ENCODE measurements at regions not wholly inside any gene's neighbourhood (a gene's known extent, or its start where the extent isn't known, plus 50 kb on each side); places are given as distances from the start of the nearest gene placed in this dataset.

DNA sequence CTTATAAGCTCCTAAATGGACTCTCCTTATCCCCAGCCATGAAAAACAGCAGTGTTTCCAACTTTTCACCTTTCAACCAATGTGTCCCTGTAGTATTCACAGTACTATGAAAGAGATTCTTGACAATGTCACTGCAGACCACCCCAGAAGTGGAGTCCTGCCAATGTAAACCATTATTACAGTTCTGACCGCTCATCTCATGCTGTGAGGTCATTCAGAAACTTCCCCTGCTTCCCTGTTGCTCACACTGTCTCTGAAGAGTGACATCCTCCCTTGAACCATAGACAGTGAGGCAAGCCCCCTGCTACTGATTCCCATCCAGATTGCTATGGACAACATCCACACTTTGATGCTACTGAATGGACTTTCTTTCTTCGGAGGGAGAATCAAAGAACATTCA, 1523.7 kb upstream of the ACVR2A start:
- DNase-seq: no peak

DNA sequence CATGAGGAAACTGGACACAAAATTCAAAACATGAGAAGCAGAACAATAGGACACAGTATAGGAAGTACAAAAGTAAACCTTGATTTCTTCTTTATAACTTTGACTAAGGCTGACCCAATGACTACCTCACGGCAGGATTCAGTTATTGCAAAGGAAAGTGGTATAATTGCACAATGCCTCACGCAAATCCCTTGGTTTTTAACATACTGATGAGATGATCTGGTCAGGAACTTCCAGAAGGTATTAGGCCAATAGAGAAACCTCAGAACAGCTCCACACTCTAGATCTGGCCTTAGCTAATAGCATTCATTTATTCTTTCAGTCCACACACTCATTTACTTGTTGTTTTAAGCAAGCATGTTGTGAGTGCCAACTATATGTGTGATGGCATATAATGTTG, 1526.9 kb upstream of the ACVR2A start:
- DNase-seq: no peak

DNA sequence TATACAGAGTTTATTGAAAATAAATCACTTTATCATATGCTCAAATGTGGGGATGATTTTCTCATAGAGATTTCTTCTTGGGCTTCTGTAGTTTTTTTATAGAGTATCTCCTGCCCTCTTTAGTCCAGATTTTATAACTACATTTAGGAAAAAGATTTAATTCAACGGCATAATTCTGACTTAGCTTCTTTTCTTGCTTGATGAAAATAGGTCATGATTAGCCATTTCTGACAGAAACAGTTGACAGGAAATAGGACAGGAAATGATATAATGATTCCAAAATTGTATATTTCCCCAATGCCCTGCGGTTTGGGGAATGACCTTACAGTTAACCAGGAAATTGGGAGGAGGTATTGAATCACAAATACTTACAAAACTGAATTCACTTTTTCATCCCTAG, 1531.9 kb upstream of the ACVR2A start:
- no peak for DNase-seq

GRCh38 chr2:146305164-146305563, 1539.7 kb upstream of the ACVR2A start:
- no peak for DNase-seq

GRCh38 chr2:146301287-146301686, 1543.5 kb upstream of the ACVR2A start:
- no peak for DNase-seq

- no peak for DNase-seq
Measured at GRCh38 chr2:146295080-146295670, 1549.7 kb upstream of the ACVR2A start.

DNA sequence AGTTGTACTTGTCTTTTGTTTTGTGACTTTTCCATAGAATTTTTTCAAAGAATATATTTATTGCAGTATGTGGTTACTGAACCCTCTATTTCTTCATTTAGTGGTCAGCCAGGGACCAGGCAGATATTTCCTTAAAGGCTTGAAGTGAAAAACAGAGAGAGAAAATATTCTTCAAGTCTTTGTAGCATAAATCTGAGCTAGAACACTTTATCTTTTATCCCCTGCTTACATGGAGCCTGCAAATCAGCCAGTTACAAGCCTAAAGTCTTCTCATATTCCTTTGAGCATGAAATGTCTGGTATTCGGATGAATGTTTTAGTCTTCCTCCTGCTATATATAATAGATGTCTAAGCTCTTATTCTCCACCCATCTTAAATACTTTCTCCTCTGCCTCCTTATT, 1557.5 kb upstream of the ACVR2A start:
- DNase-seq: no peak

DNA sequence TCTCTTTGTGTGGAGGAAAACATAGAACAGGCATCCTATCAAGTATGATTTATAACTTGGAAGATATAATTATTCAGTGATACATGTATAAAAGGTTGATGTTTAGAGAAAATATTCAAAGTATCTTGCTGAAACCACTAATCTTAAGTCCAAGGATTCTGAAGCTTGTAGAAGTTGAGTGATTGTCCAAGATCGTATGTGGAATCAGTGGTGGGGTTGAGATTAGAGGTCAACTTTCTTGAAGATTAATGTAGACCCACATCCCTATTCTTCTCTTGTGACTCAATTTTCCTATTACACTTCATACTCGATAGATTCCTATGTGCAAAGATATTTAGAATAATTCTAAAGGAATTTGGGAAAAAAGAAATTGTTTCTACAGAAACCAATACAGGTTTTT, 1565.9 kb upstream of the ACVR2A start:
- no peak for DNase-seq

GRCh38 chr2:146271131-146271831, 1573.5 kb upstream of the ACVR2A start:
- no peak for DNase-seq

DNA sequence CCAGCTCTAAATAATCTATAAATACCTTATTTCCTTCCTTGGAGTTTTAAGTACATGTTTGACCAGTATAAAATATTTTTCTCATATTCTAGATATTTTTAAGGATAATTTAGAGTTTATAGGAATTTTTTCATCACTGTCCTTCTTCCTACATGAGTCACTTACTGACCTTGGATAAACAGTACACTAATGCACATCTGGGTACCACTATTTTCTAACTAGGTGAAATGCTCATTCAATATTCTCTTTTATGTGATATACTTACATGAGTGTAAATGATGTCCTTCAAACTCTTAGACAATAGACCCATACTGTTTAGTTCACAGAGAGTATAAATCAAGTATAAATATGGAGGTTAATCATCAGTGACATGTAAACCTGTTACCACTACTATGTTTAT, 1574.2 kb upstream of the ACVR2A start:
- no peak for DNase-seq

GRCh38 chr2:146267093-146267492, 1577.7 kb upstream of the ACVR2A start:
- no peak for DNase-seq

DNA sequence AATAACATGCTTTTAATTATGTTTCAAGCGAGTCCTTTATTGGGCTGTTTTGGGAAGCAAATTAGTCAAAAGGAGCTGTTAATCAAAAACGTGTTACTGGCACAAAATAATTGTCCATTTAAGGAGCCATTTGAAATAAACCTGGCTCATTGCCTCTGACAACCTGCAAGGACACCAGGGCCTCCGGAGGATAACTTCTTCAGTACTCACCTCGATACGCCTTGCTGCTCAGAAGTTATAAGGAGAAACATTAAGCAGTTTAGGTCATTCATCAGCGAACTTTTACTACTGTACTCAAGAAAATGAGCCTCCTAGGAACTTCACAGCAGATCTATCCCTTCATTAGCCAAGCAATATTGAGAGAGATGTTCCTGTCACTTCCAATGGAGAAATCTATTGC, 1579.2 kb upstream of the ACVR2A start:
- DNase-seq: no peak

DNA sequence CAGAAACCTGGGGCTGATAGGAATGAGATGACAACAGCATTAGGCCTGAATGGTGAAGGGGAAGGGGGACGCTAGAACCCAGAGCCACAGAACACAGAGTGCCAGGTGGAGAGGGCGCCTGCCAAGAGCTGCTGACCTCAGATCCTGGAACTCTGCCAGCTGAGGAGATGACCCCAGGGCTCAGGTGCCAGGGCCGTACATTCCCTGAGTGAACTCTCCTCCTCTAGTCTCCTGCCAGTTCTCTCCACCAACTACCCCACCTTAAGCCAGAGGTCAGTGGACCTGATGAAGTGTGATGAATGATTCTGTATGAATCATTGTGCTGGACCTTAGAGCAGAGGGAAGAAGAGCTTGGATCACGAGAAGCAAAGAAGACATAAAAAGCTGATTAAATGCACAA, 1582.2 kb upstream of the ACVR2A start:
- DNase-seq: no peak

DNA sequence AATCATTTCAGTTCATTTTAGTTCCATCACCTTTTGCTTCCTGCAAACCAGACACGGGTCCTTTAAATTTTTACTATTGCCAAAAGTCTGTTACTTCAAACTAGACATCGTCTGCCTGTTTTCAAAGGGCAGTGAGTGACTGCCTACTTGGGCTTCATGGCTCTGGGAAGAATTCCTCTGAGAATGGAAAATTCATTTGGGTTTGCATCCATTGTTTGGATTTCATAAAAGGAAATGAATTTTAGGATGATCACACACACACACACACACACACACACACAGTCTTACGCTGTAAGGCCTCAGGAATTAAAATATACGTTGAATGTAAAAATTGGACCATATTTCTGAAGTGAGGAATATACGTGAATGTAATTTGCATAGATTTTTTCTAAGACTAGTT, 1584.3 kb upstream of the ACVR2A start:
- no peak for DNase-seq

- no peak for DNase-seq
Measured at GRCh38 chr2:146259816-146260215, 1585.0 kb upstream of the ACVR2A start.

- DNase-seq: no peak
Measured at GRCh38 chr2:146258071-146258470, 1586.8 kb upstream of the ACVR2A start.

DNA sequence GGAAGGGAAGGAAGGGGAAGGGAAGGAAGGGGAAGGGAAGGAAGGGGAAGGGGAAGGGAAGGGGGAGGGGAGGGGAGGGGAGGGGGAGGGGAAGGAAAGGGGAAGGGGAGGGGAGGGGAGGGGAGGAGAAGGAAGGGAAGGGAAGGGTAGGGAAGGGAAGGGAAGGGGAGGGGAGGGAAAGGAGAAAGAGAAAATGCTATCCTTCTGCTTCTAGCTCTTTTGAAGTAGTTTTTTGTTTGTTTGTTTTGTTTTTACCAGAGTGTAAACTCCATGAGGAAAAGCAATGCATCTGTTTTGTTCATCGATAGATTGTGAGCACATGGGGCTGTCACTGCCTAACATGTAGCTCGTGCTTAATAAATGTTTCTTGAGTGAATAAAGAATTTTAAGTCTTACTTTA, 1592.7 kb upstream of the ACVR2A start:
- no peak for DNase-seq

- no peak for DNase-seq
Measured at GRCh38 chr2:146251328-146251727, 1593.5 kb upstream of the ACVR2A start.

DNA sequence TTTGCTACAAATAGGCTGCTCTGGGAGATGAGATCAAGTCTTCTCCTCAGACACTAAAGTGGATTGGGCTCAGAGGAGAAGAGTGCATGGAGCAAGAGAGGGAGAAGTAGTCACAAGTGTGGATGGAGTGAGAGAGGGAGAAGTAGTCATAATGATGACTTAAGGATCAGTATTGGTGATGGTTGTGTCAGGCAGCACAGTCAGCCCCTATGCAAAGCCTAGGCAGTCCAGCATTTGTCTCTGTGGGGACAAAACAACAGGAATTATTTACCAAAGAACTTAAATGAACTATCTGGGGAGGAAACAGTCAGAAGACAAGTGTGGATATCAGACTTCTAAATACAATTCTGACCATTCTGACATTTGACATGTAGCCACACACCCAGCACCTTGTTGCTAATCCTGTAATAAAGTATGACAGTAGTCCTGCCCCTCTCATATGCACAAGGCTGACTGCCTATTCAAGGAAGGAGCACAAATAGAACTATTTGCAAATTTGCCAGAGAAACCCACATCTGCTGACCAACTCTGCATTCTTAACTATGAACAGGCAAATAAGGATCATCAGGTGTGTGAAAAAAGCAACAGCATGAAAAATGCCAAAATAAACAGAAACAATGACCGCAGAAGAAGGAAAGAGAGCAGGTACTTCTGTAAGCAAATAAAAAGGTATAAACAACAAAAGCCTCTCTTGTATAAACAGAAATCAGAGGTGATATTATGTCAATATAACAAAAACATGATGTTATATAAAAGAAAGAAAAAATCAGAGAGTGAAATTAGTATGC, 1597.9 kb upstream of the ACVR2A start:
- no peak for DNase-seq

- DNase-seq: no peak
Measured at GRCh38 chr2:146246002-146246735, 1598.7 kb upstream of the ACVR2A start.

- no peak for DNase-seq
Measured at GRCh38 chr2:146244830-146245229, 1600.0 kb upstream of the ACVR2A start.

GRCh38 chr2:146244131-146244530, 1600.7 kb upstream of the ACVR2A start:
- no peak for DNase-seq

DNA sequence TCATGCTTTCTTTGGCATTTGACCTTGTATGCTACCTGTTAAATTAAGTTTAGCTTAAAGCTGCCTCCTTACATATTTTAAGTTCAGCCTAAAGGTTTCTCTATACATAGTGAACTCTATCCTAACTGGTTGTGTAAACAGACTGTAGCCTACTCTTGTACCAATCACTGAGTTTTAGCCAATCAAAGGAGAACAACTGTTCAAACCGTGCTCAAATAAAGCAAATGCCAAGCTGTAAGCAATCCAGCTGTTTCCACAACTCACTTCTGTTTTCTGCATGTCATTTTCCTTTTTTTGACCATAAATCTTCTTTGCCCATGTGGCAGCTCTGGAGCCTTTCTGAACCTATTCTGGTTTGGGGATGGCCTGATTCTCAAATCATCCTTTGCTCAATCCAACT, 1603.8 kb upstream of the ACVR2A start:
- DNase-seq: no peak

DNA sequence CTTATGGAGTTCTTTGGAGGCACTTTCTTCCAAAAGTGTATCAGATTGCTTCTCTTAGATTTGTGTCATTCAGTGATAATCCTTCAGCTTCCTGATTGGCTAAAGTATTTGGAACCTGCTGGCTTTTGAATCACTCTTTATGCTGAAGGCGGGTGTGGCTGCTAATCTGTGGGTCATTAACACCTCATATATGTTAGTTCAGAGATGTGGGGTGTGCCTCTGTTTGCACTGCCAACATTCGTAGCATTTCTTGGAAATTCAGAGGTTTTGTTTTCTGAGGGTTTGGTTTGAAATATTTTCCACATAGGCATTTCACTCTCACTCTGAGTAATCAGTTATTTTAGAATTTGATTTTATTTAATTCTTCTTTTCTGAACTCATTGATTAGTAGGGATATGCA, 1604.4 kb upstream of the ACVR2A start:
- no peak for DNase-seq
